WTC11 (cell line): ENCODE measurements at regions not wholly inside any gene's neighbourhood (a gene's known extent, or its start where the extent isn't known, plus 50 kb on each side); places are given as distances from the start of the nearest gene placed in this dataset.

Experiments
- ATAC-seq: fragments of 200-7000 bp; cut with Tn5 transposase; 2 replicates; pipeline ENCODE4 v1.10.0; 2021; ENCODE audit warnings: mild to moderate bottlenecking, moderate library complexity
- CTCF ChIA-PET: fragments of 300-600 bp; sonication (Branson Sonifier 250); formaldehyde crosslinking; loops from one replicate; lab custom pipeline; 2021; ENCODE audit warnings: antibody characterized with exemption; lab: Charles Lee
- POLR2A ChIA-PET: fragments of 350-600 bp; sonication (Branson Sonifier 250); formaldehyde crosslinking; loops from one replicate; lab custom pipeline; 2021; ENCODE audit warnings: antibody characterized with exemption; lab: Charles Lee
- DNase-seq: peaks from one replicate; pipeline ENCODE4 v3.0.0; 2021; ENCODE audit warnings: low spot score
- H3K27ac Mint-ChIP-seq: 2 replicates; pipeline ENCODE4 v1.8.0; 2021; ENCODE audit warnings: mixed read lengths
- H3K27me3 Mint-ChIP-seq: 2 replicates; pipeline ENCODE4 v1.8.0; 2021; ENCODE audit warnings: low read depth, mild to moderate bottlenecking, moderate library complexity, mixed read lengths
- H3K36me3 Mint-ChIP-seq: 2 replicates; pipeline ENCODE4 v1.8.0; 2021; ENCODE audit warnings: mixed read lengths
- H3K4me1 Mint-ChIP-seq: 2 replicates; pipeline ENCODE4 v1.8.0; 2022; ENCODE audit warnings: mixed read lengths
- H3K4me3 Mint-ChIP-seq: 2 replicates; pipeline ENCODE4 v1.8.0; 2021; ENCODE audit warnings: mild to moderate bottlenecking, moderate library complexity, mixed read lengths
- H3K9me3 Mint-ChIP-seq: 2 replicates; pipeline ENCODE4 v1.8.0; 2021; ENCODE audit warnings: mixed read lengths
- AFF4 ChIP-seq: sonication (generic); formaldehyde crosslinking; IDR thresholded peaks from 2 replicates; pipeline ENCODE4 v1.8.1; 2023; ENCODE audit warnings: mild to moderate bottlenecking, missing genetic modification reagents, borderline replicate concordance
- ATF2 ChIP-seq: sonication (generic); formaldehyde crosslinking; IDR thresholded peaks from 2 replicates; pipeline ENCODE4 v1.8.1; 2022; ENCODE audit warnings: low read depth, missing genetic modification reagents, borderline replicate concordance
- ATF6 ChIP-seq: sonication (generic); formaldehyde crosslinking; IDR thresholded peaks from 2 replicates; pipeline ENCODE4 v1.8.1; 2023; ENCODE audit warnings: mild to moderate bottlenecking, missing genetic modification reagents
- CREM ChIP-seq: sonication (generic); formaldehyde crosslinking; IDR thresholded peaks from 2 replicates; pipeline ENCODE4 v1.8.1; 2022; ENCODE audit warnings: mild to moderate bottlenecking, missing genetic modification reagents, moderate library complexity
- CTCF ChIP-seq: fragments of 200-600 bp; IDR thresholded peaks from 2 replicates; pipeline ENCODE4 v1.8.0; 2022; ENCODE audit warnings: antibody characterized with exemption
- E2F4 ChIP-seq: sonication (generic); formaldehyde crosslinking; IDR thresholded peaks from 2 replicates; pipeline ENCODE4 v1.8.1; 2022; ENCODE audit warnings: low read depth, mild to moderate bottlenecking, moderate library complexity, missing genetic modification reagents, borderline replicate concordance
- ESRRA ChIP-seq: sonication (generic); formaldehyde crosslinking; IDR thresholded peaks from 2 replicates; pipeline ENCODE4 v1.8.1; 2022; ENCODE audit warnings: mild to moderate bottlenecking, missing genetic modification reagents, borderline replicate concordance
- ETV6 ChIP-seq: sonication (generic); formaldehyde crosslinking; IDR thresholded peaks from 2 replicates; pipeline ENCODE4 v1.8.1; 2022; ENCODE audit warnings: mild to moderate bottlenecking, missing genetic modification reagents
- GRHL2 ChIP-seq: fragments of 250-450 bp; sonication (Bioruptor Pico); IDR thresholded peaks from 2 replicates; pipeline ENCODE4 v1.8.0; 2022; ENCODE audit warnings: mild to moderate bottlenecking, moderate library complexity; ENCODE audit not compliant: insufficient replicate concordance, severe bottlenecking
- HMGXB4 ChIP-seq: sonication (generic); formaldehyde crosslinking; IDR thresholded peaks from 2 replicates; pipeline ENCODE4 v1.8.1; 2023; ENCODE audit warnings: mild to moderate bottlenecking, moderate library complexity, missing genetic modification reagents
- IRF2 ChIP-seq: sonication (generic); formaldehyde crosslinking; IDR thresholded peaks from 2 replicates; pipeline ENCODE4 v1.8.0; 2022; ENCODE audit warnings: low read depth, missing genetic modification reagents, borderline replicate concordance
- JUN ChIP-seq: sonication (generic); formaldehyde crosslinking; IDR thresholded peaks from 2 replicates; pipeline ENCODE4 v1.8.0; 2023; ENCODE audit warnings: mild to moderate bottlenecking, missing genetic modification reagents
- MAX ChIP-seq: sonication (generic); formaldehyde crosslinking; IDR thresholded peaks from 2 replicates; pipeline ENCODE4 v1.8.0; 2022; ENCODE audit warnings: mild to moderate bottlenecking, missing genetic modification reagents
- OVOL2 ChIP-seq: fragments of 250-450 bp; sonication (Bioruptor Pico); IDR thresholded peaks from 2 replicates; pipeline ENCODE4 v1.9.0; 2021; ENCODE audit warnings: mild to moderate bottlenecking, borderline replicate concordance
- PREB ChIP-seq: sonication (generic); formaldehyde crosslinking; IDR thresholded peaks from 2 replicates; pipeline ENCODE4 v1.8.1; 2022; ENCODE audit warnings: mild to moderate bottlenecking, missing genetic modification reagents, moderate library complexity, borderline replicate concordance
- SMAD3 ChIP-seq: sonication (generic); formaldehyde crosslinking; IDR thresholded peaks from 2 replicates; pipeline ENCODE4 v1.8.0; 2022; ENCODE audit warnings: missing genetic modification reagents, mild to moderate bottlenecking, borderline replicate concordance
- TCF7 ChIP-seq: sonication (generic); formaldehyde crosslinking; IDR thresholded peaks from 2 replicates; pipeline ENCODE4 v1.8.0; 2022; ENCODE audit warnings: mild to moderate bottlenecking, low read depth, missing genetic modification reagents, moderate library complexity
- TEAD4 ChIP-seq: sonication (generic); formaldehyde crosslinking; IDR thresholded peaks from 2 replicates; pipeline ENCODE4 v1.8.0; 2022; ENCODE audit warnings: mild to moderate bottlenecking, missing genetic modification reagents
- TP53 ChIP-seq: sonication (generic); formaldehyde crosslinking; IDR thresholded peaks from 2 replicates; pipeline ENCODE4 v1.8.1; 2023; ENCODE audit warnings: mild to moderate bottlenecking, missing genetic modification reagents
- ZNF121 ChIP-seq: sonication (generic); formaldehyde crosslinking; IDR thresholded peaks from 2 replicates; pipeline ENCODE4 v1.8.0; 2023; ENCODE audit warnings: missing genetic modification reagents
- ZNF263 ChIP-seq: sonication (generic); formaldehyde crosslinking; IDR thresholded peaks from 2 replicates; pipeline ENCODE4 v1.8.1; 2022; ENCODE audit warnings: low read depth, mild to moderate bottlenecking, moderate library complexity, missing genetic modification reagents

- ChIA-PET CTCF (no interaction called here), POLR2A (no interaction called here)
- ATAC-seq (no peak), DNase-seq (no peak)
- no peak for TF ChIP-seq ETV6 (CRISPR knock-in tag)
- no peak for TF ChIP-seq AFF4 (CRISPR knock-in tag)
- no peak for TF ChIP-seq TCF7 (CRISPR knock-in tag)
- no peak for TF ChIP-seq IRF2 (CRISPR knock-in tag)
- TF ChIP-seq SMAD3 (CRISPR knock-in tag) = no peak
- no peak for TF ChIP-seq MAX (CRISPR knock-in tag)
- no peak for TF ChIP-seq OVOL2 (CRISPR knock-in tag)
- no peak for TF ChIP-seq JUN (CRISPR knock-in tag)
- no peak for TF ChIP-seq CREM
- TF ChIP-seq PREB = no peak
- no peak for TF ChIP-seq TP53 (CRISPR knock-in tag)
- TF ChIP-seq ATF6 (CRISPR knock-in tag) = no peak
- no peaks in the 10 kb centered on the region for H3K9me3 Mint-ChIP-seq
- no peaks in the 10 kb centered on the region for H3K4me1 Mint-ChIP-seq
- H3K36me3 Mint-ChIP-seq = no peaks in the 10 kb centered on the region
- no peak overlapping the region for H3K4me3 Mint-ChIP-seq
- no peaks in the 10 kb centered on the region for H3K27me3 Mint-ChIP-seq
- H3K27ac Mint-ChIP-seq = no peak overlapping the region
Measured at GRCh38 chr21:18769599-18769998, 366.0 kb upstream of the TMPRSS15 start.

- no peaks in the 10 kb centered on the region for H3K36me3 Mint-ChIP-seq
- no peak for ATAC-seq
- H3K4me1 Mint-ChIP-seq = no peaks in the 10 kb centered on the region
- no peak for DNase-seq
- H3K27me3 Mint-ChIP-seq = no peaks in the 10 kb centered on the region
- ChIA-PET POLR2A (no interaction called here), CTCF (no interaction called here)
- H3K4me3 Mint-ChIP-seq = no peak overlapping the region
- H3K9me3 Mint-ChIP-seq = no peaks in the 10 kb centered on the region
- no peak overlapping the region for H3K27ac Mint-ChIP-seq
- no peak for TF ChIP-seq ZNF121 (CRISPR knock-in tag)
- TF ChIP-seq HMGXB4 (CRISPR knock-in tag) = no peak
- no peak for TF ChIP-seq ESRRA (CRISPR knock-in tag)
- no peak for TF ChIP-seq ATF2 (CRISPR knock-in tag)
- no peak for TF ChIP-seq ZNF263 (CRISPR knock-in tag)
- TF ChIP-seq CTCF = no peak
- no peak for TF ChIP-seq E2F4 (CRISPR knock-in tag)
- TF ChIP-seq GRHL2 = no peak
- no peak for TF ChIP-seq TEAD4
Measured at GRCh38 chr21:18771845-18772380, 368.3 kb upstream of the TMPRSS15 start.
